NCI-H748 (cell line): ENCODE measurements at regions not wholly inside any gene's neighbourhood (a gene's known extent, or its start where the extent isn't known, plus 50 kb on each side); places are given as distances from the start of the nearest gene placed in this dataset.
"Not testable (repeated sequence)": the region's sequence is repeated elsewhere in the genome, so short reads cannot be mapped to it uniquely, and the experiment has no call there.

Source experiments
- DNase-seq: peaks from one replicate; lab custom pipeline; 2025; ENCODE audit not compliant: unreplicated experiment; lab: John Stamatoyannopoulos, UW

DNA sequence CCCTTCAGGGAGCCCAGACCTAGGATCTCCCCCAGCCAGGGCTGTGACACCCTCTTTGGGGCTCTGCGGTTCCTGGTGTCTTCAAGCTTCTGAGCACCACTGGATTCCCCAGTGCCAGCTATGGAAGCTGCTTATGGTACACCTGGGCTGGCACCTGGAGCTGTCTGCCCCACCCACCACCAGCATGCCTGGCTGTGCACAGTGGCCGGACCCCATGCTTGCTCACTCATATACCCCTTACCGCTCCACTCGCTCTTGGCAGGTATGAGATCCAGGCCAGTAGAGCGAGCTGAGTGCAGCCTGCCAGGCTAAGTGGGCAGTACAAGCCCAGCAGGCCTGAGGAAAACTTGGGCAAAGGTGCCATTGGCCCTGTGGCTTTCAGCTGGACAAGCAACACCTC is 114.0 kb downstream of the DACT1 start:
- DNase-seq: no peak

DNA sequence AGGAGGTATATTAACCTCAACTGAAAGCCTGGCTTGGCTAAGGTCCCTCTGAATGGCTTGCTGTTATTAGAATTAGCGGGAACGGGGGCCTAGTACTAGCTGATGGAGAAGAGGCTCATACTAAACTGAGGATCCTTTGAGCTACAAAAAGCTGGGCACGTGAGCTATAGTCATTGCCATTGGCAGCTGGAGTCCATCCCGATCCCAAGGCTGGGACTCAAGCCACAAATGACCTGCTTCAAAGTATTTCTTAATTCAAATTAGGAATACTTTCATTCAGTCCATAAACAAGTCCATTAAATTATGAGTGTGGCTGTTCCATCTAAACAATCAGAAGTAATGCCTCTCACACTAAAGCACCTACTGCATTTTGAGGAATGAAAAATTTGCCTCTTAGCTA is 114.5 kb downstream of the DACT1 start:
- DNase-seq: no peak

DNA sequence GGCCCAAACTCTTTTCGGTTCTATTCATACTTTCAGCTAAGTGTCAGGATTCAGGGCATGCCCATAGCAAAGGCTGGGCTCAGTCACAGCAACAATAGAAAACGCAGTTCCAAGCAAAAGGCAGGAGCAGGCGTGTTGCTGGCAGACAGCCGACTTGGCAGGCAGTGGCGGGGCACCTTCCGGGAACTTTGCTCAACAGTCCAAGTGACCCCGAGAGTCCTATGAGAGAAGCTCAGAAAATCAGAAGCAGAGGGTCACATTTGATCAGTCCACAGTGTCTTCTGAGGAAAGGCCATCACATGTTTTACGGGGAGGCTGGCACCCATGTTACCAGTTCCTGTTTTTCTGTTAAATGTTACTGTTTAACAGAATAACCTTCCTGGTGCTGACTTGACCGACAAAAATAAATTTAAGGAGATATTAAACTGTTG is 115.0 kb downstream of the DACT1 start:
- peak; percentile 61 for DNase-seq

DNA sequence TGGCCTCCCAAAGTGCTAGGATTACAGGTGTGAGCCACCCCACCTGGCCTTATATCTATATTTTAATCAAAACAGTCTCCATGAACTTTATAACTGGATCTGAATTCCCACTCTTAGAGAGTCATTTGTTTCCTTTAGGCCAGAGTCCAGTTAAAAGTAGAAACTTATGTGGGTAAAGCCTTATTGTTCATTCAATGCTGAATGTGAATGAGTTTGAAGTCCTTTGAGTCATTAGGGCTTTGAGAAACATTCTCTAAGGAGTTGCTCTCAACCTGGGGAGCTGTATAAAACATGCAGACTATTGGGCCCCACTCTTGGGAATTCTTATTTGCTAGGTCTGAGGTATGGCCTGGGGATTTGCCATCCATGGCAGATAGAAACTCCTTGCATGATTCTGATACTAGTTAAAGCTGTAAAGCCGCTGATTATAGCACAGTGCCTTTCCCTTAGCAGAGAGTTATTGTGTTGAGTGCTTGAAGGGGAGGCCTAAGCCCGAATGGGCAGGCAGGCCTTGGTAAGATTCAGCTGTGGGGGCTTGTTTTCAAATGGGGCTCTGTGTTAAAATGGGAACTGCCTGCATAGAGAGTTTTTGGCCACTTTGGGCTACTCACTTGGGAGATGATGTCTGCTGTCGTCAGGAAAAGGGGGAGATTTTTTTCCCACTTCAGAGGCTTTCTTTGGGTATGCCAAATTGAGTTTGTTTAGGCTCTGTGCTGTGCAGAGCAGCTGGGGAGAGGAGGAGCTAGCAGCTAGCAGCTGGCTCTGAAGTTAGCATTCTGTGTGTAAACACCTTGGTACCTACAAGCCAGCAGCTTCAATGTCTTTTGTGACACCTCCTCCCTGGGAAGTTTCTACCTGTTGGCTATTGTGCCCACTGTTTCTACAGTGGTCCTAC is 117.5 kb downstream of the DACT1 start:
- peak; percentile 87 for DNase-seq

- peak; percentile 51 for DNase-seq
Observed at GRCh38 chr14:58760121-58760520, 122.4 kb downstream of the DACT1 start.

GRCh38 chr14:58762629-58763028 is 124.9 kb downstream of the DACT1 start:
- no peak for DNase-seq

DNA sequence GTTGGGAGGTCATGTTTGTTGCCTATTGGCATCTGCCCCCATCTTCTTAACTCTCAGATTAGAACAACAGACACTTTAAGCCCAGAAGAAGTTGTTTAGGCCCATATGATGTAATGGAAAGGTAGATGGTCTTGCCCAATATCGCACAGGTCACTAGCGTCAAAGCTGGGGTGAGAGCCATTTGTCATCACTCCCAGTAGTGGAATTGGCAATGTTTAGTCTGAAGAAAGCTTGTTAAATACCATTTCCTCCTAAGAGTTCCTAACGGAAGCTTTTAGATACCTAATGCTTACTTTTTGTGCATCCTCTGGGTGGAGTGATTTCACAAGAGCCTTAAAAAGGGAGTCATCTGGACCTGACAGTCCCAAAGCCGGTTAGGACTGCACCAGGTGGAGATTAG is 125.4 kb downstream of the DACT1 start:
- no peak for DNase-seq

DNA sequence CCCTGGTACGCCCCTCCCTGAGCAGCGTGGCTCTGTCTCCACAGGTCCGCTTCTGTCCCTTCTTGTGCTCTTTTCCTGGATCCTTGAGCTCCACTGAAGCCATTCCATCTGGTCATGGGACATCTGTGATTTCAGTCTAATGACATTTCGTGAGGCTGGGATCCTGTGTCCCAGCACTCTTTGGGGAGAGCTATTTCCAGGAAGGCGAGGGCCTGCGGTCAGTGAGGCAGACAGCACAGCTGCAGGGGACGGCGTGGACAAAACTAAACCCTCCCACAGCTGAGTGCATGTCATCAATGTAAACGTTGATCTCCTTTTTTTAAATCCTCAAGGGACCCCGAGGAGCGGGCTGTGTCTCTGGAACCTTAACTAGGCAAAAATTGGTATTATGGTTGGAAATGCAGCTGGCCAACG is 127.7 kb downstream of the DACT1 start:
- DNase-seq: no peak

DNA sequence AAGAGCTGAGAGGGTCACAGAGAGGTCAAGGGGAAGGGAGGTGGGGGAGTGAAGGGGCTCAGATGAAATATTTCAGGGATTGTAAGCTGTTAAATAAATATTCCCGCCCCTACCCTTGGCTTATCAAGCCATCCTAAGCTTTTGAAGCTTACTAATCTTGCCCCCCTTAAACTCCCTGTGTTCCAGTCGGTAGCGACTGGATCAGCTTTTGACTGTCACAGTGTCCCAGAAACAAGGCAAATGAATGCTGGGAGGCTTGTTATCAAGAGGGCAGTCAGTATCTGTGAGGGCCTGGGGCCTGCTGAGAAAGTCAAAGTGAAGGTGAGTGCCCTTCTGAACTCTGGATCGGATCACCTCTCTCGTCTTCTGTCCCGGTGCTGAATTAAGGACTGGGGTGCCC is 128.1 kb downstream of the DACT1 start:
- DNase-seq: no peak

DNA sequence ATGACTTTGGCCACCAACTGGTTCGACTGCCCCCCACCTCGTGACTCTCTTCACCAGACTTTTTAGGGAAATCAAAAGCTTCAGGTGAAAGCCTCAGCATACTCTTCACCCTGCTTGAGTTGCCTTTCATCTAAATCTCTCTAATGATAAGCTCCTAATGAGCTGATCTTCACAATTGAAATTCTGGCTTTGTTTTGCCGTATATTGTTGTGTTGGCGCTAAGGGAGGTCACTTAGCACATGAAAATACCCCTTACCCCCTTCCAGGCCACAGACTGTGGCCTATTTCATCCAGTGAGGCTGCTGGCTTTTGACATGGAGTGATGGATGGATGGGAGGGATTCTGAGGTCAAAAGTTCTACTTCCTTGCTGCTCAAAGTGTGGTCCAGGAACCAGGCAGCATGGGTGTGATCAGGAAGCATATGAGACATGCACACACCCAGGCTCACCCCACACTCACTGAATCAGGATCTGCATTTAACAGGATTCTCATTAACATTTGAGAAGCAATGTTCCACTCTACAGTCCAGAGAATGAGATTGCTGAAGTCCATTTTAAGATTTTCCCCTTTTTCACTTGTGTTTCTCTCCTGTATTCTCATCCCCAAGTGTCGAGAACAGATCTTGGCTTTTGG is 131.4 kb downstream of the DACT1 start:
- peak; percentile 63 for DNase-seq

- peak; percentile 17 for DNase-seq
Observed at GRCh38 chr14:58769771-58770170, 132.0 kb downstream of the DACT1 start.

- no peak for DNase-seq
Observed at GRCh38 chr14:58770491-58770982, 132.8 kb downstream of the DACT1 start.

DNA sequence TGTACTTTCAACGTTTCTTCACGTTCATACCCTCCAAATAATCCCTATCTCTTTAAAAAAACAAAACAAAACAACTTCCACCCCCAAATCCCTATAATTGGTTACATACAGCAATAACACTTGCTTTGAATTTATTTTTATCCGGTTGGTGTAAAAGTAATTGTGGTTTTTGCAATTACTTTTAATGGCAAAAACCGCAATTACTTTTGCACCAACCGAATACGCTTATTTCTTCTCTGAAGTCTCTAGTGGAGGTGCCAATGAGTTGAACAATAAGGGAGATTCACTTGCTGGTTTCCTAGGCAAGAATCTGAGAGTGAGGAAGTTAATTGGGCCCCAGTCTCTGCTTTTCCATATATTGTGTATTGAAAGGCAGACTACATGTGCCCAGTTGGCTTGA is 133.3 kb downstream of the DACT1 start:
- no peak for DNase-seq

DNA sequence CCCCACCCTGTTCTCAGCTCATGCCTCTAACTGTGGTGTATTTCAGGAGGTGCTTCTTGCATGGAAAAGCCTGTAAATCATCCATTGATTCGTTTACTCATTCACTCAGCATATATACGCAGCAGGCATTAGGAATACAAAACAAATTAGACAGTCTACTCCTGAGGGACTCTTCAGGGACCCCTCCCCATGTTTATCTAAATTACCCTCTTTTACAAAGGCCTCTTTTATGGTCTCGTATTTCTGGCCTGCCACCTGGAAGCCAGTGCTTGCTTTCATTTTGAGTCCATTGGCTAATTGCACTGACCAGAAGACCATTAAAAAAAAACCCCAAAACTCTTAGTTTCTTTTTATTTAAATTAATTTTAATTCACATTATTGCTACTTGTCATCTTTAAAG is 134.4 kb downstream of the DACT1 start:
- DNase-seq: peak; percentile 97

- peak; percentile 80 for DNase-seq
Observed at GRCh38 chr14:58772794-58773620, 135.2 kb downstream of the DACT1 start.

- DNase-seq: no peak
Observed at GRCh38 chr14:58774531-58774930, 136.8 kb downstream of the DACT1 start.

- DNase-seq: not testable (repeated sequence)
Observed at GRCh38 chr14:58775130-58775529, 137.4 kb downstream of the DACT1 start.

DNA sequence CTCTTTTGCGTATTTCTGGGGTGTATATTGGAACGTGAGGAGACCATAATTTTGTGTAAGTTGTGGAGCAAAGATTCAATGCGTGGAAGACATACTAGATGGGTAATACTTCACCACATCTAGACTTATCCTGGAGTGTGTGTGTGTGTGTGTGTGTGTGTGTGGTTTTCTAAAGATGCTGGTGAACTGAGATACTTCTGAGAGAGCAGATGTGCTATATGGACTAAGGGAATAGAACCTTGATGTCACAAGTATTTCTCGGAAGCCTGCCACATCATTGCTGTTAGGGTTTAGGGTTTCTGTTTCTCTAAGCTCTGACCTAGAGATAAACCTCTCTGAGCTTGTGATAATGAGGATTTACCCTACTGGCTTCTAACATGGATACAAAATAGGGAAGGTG is 138.8 kb downstream of the DACT1 start:
- DNase-seq: no peak

GRCh38 chr14:58777541-58777979 is 139.8 kb downstream of the DACT1 start:
- DNase-seq: peak; percentile 81

DNA sequence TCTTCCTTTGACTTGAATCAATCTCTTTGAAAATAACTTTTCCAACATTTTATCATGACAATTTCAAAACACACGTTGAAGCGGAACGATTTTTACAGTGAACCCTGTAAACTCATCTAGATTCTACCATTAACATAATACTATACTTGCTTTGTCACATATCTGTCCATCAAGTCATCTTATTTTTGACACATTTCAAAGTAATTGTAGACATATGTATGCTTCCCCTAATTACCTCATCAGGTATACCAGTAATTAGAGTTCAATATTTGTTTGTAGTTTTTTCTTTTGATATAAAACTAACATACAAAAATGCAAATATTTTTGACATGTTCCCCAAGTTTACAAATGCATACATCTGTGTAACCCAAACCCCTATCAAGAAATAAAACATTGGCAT is 140.4 kb downstream of the DACT1 start:
- DNase-seq: no peak

GRCh38 chr14:58779376-58779775 is 141.6 kb downstream of the DACT1 start:
- no peak for DNase-seq
